ENCODE measurements at regions not wholly inside any gene's neighbourhood (a gene's known extent, or its start where the extent isn't known, plus 50 kb on each side); places are given as distances from the start of the nearest gene placed in this dataset.
A peak's percentile ranks its signal among the peaks of the same experiment; 100 is the strongest.
"Not testable (repeated sequence)": the region's sequence is repeated elsewhere in the genome, so short reads cannot be mapped to it uniquely, and the experiment has no call there.

GRCh38 chr6:137623293-137623692, 129.1 kb upstream of the OLIG3 start:
- no peak for ATAC-seq

GRCh38 chr6:137625100-137625661, 131.0 kb upstream of the OLIG3 start:
- no peak for ATAC-seq
- no peak for DNase-seq

More at GRCh38 chr6:137623293-137623692, 129.1 kb upstream of the OLIG3 start:
- DNase-seq: no peak

GRCh38 chr6:137625808-137626207, 131.6 kb upstream of the OLIG3 start:
- no peak for ATAC-seq
- no peak for DNase-seq

DNA sequence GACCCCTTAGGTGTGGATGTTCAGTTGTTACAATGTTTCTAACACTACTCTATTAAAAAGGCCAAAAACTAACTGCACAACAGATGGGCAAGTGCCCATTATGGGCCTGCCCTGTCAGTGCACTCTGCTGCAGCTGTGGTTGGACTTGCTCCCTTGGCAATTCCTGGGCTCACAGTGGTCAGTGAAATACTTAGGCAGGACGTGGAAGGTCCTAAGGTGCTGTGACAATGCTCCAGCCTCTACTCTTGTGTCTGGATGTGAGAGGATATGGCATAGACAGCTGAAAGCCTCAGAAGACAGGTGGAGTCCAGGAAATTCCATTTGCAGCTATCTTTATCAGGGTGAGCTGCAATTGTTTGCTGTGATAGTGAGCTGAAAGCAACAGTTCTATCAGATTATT, 136.5 kb upstream of the OLIG3 start:
- ATAC-seq: no peak

GRCh38 chr6:137631323-137631722, 137.1 kb upstream of the OLIG3 start:
- DNase-seq (no peak), ATAC-seq (no peak)

More for the DNA sequence above, 136.5 kb upstream of the OLIG3 start:
- no peak for DNase-seq

GRCh38 chr6:137634177-137634576, 140.0 kb upstream of the OLIG3 start:
- DNase-seq, ATAC-seq: not testable (repeated sequence)

DNA sequence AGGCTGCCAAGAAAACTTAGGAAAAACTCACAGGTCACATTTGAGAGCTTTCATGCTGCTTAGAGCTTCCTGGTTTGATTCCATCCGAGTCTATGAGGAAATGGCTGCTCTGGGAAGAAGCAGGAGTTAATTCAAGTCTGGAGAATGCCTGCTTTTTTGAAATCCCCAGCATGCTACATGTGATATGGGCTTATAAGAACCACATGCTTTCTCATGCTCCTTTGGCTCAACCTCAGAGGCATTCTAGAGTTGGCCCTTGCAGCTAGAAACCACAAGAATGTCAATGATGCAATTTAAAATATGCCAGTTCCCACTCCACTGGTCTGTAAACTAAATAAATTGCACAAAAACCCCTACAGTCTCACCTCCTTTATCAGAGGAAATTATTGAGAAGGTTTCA, 142.9 kb upstream of the OLIG3 start:
- ATAC-seq (no peak), DNase-seq (no peak)

GRCh38 chr6:137638926-137639706, 144.9 kb upstream of the OLIG3 start:
- DNase-seq: no peak
- ATAC-seq: peak; percentile 86

DNA sequence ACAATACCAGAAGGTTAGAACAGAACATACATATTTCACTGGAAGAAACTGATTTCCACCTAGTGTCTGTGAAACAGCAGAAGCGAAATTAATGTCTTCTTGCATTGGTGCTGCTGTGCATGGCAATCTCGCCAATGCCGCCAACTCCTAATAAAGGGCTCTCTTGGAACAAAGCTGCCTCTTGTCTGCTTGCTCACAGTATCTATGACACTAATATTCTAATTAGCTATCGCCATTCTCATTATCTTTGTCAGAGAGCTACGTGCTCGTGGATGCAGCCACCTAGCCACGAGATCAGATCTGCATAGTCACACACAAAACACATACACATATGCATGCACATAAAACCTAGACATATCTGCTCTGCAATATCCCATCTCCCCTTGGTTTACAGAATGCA, 145.9 kb upstream of the OLIG3 start:
- ATAC-seq (no peak), DNase-seq (no peak)

DNA sequence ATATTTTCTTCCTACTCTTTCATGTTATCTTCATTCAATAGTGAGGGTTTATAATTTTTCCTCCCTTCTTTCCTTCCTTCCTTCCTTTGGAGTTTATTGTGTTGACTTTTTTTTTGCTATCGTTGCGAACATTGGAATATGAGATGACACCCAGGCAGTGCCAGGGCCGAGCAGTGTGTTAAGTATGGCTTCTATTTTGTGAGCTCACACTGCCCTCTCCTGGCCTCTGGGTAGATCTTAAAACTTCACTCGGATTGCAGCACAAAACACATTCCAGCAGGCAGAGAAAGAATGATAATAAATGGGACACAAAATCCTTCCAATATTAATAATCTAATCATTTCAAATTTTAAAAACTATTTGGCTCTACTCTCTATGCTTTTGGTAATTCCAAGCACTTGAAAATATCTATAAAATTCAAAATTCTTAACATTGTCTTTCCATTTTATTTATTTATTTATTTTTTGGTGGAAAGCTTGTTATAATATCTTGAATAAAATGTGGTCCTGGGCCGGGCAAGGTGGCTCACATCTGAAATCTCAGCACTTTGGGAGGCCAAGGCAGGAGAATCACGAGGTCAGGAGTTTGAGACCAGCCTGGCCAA, 147.4 kb upstream of the OLIG3 start:
- peak; percentile 62 for DNase-seq
- ATAC-seq: peak; percentile 72

GRCh38 chr6:137643210-137643609, 149.0 kb upstream of the OLIG3 start:
- DNase-seq, ATAC-seq: not testable (repeated sequence)

DNA sequence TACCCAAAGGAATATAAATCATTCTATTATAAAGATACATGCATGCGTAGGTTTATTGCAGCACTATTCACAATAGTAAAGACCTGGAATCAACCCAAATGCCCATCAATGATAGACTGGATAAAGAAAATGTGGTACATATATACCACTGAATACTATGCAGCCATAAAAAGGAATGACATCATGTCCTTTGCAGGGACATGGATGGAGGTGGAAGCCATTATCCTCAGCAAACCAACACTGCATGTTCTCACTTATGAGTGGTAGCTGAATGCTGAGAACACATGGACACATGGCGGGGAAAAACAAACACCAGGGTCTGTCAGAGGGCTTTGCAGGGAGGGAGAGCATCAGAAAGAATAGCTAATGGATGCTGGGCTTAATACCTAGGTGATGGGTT, 149.4 kb upstream of the OLIG3 start:
- DNase-seq, ATAC-seq: not testable (repeated sequence)

GRCh38 chr6:137645850-137646249, 151.7 kb upstream of the OLIG3 start:
- ATAC-seq (no peak), DNase-seq (no peak)

GRCh38 chr6:137646484-137646883, 152.3 kb upstream of the OLIG3 start:
- no peak for DNase-seq
- no peak for ATAC-seq

DNA sequence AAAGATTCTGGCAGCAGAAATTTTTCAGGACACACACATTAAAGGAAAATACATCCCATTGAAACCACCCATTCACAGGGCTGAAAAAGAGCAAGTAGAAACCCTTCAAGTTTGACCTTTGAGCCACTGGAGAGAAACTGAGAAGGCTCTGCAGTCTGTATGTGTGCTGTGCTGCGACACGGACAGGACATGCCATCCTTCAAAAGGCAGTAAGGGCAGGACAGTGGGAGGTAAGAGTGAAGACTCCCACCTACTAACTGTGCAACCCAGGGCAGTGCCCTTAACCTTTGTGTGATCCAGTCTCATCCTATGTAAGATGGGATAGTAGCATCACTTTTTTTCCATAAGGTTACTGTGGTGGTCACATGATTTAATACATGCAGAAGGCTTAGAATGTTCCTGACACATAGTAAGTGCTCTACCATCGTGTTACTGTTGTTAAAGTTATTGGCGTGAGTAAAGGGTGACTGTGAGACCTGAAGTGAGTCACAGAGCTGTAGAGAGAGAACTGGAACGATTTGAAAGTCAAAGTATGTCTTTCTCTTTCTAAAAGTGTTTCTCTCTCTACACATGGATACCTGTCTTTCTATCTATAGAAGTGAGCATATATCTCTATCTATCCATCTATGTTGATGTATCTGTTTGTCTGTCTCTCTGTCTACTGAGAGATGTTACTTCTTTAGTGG, 153.7 kb upstream of the OLIG3 start:
- peak; percentile 57 for ATAC-seq

DNA sequence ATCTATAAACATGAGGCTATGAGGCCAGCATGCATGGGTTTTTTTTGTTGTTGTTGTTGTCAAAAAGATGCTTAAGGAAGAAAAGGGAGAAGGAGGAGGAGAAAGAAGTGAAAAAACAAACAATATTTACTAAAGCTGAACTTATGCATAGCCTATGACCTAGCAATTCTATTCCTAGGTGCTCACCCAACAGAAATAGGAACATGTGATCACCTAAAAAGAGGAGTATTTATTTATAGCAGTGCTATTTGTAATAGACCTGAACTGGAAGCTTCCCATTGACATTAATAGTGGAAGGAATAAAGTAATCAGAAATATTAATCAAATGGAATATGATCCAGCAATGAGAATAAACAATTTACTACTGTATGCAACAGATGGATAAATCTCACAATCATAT, 156.5 kb upstream of the OLIG3 start:
- no peak for ATAC-seq
- no peak for DNase-seq

More for the DNA sequence above, 153.7 kb upstream of the OLIG3 start:
- no peak for DNase-seq

DNA sequence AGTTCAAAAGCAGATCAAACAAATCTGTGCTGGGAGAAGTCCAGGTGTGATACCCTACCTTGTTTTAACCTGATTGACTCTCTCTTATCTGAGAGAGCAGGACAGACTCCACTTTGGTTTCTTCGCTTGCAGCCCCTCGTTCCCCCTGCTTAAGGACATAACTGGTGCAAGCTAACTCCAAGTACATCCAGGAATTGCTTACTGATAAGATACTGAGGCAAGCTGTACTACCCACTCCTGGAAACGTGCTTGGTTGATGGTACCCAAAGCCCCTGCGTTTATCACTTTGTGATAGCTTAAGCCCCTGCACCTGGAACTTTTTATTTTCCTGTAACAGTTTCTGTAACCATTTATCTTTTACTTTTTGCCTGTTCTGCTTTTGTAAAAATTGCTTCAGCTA, 157.0 kb upstream of the OLIG3 start:
- DNase-seq: no peak
- no peak for ATAC-seq

GRCh38 chr6:137651591-137652335, 157.6 kb upstream of the OLIG3 start:
- ATAC-seq (no peak), DNase-seq (no peak)

- ATAC-seq (no peak), DNase-seq (no peak)
These were observed 158.9 kb upstream of the OLIG3 start for GRCh38 chr6:137652961-137653705.

DNA sequence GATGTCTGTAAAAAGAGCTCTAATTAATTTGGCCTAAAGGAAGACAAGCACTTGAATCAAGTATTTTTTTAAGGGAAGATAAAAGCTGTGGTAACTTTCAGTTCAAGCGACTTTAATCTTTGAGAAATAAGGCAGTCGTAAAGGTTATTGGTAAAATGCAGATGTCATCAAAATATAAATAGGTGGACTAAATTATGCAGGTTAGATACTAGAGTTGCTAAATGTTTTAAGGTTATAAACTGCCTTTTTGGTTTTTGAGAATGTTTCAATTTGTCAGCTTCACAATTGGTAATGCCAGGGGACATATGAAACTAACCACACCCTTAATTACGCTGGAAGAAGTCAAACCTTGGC, 159.5 kb upstream of the OLIG3 start:
- no peak for DNase-seq
- ATAC-seq: no peak

DNA sequence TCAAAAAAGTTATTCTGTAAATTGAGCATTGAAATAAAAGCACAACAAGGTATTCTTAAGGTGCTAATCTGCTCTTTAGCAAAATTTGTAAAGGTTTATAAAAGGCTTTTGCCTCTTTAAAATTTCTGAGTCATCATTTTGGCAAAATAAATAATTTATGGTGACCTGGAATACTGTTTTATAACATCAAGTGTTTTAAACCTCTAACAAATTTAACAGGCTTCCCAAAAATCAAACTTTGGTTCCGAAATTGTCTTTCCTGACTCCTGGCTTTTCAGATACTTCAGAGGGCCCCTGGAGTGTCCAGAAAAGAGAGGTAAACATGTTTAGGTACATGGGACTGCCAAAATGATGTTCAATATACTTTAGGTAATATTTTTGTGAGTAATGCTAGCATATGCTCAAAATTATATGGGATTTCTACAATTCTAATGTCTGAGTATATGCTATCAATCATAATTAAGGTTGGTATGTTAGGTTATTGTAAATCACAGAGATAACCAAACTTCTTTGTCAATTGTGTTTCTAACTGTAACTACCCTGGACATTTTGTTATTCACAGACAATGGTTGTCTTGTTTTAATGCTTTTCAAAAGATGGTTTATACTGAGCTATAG, 160.3 kb upstream of the OLIG3 start:
- DNase-seq (no peak), ATAC-seq (no peak)

Data from stimulated activated naive CD8-positive, alpha-beta T cell treated with anti-CD3 and anti-CD28 coated beads, Interleukin-15, Interleukin-2, amounts not matched to agents 100 U/mL and 50 U/mL, for 24 hours (primary cell).